Chondrocyte (in vitro differentiated cells): ENCODE measurements at regions not wholly inside any gene's neighbourhood (a gene's known extent, or its start where the extent isn't known, plus 50 kb on each side); places are given as distances from the start of the nearest gene placed in this dataset.
"Not testable (repeated sequence)": the region's sequence is repeated elsewhere in the genome, so short reads cannot be mapped to it uniquely, and the experiment has no call there.

Experiments used
- DNase-seq: peaks from one replicate; pipeline ENCODE4 v3.0.0; 2021; ENCODE audit warnings: mixed read lengths, low spot score
- H3K27ac Mint-ChIP-seq: one replicate; pipeline ENCODE4 v1.8.0; 2021; ENCODE audit warnings: mild to moderate bottlenecking, moderate library complexity, mixed read lengths; ENCODE audit not compliant: unreplicated experiment
- H3K27me3 Mint-ChIP-seq: 2 replicates; pipeline ENCODE4 v1.8.0; 2021; ENCODE audit warnings: low read depth, mixed read lengths
- H3K36me3 Mint-ChIP-seq: 2 replicates; pipeline ENCODE4 v1.8.0; 2021; ENCODE audit warnings: low read depth, mixed read lengths
- H3K4me1 Mint-ChIP-seq: 2 replicates; pipeline ENCODE4 v1.8.0; 2021; ENCODE audit warnings: low read depth, mild to moderate bottlenecking, mixed read lengths
- H3K4me3 Mint-ChIP-seq: one replicate; pipeline ENCODE4 v1.8.0; 2021; ENCODE audit warnings: mild to moderate bottlenecking, moderate library complexity, mixed read lengths; ENCODE audit not compliant: unreplicated experiment
- H3K9me3 Mint-ChIP-seq: 2 replicates; pipeline ENCODE4 v1.8.0; 2021; ENCODE audit warnings: low read depth, mixed read lengths
- CTCF ChIP-seq: fragments of 200-600 bp; sonication (generic); IDR thresholded peaks from 2 replicates; pipeline ENCODE4 v1.5.0; 2021; ENCODE audit warnings: antibody characterized with exemption, mild to moderate bottlenecking, moderate library complexity

DNA sequence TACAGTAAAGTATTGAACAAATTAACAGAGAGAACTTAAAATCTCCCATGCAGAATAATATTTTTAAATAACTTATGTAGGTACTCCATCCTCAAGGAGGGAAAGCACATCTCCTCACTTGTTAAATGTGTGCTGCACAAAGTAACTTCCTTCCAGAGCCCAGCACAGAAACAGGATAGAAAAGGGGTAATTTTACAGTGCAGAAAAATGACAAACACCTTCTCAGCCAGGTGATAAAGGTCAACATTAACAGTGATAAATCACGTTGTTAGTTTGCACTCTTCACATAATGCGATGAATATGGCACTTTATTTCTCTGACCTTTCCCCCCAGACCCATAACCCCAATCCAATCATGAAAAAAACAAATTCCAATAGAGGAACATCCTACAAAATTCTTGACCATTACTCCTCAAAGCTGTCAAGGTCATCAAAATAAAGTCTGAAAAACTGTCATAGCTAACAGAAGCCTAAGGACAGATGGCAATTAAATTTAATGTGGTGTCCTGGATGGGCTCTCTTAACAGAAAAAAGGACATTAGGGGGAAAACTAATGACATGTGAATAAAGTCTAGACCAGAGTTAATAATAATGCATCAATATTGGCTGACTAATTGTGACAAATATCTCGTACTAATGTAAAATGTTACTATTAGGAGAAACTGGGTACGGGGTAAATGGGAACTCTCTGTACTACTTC, 547.4 kb upstream of the AGA start:
- Mint-ChIP-seq H3K36me3 (no peaks in the 10 kb centered on the region), H3K27me3 (peaks cover 11% of the 10 kb centered on the region), H3K9me3 (no peaks in the 10 kb centered on the region), H3K4me3 (no peak overlapping the region), H3K27ac (no peak overlapping the region), H3K4me1 (no peaks in the 10 kb centered on the region)
- no peak for TF ChIP-seq CTCF
- no peak for DNase-seq

GRCh38 chr4:178003098-178003657, 560.9 kb upstream of the AGA start:
- Mint-ChIP-seq H3K27me3 (no peaks in the 10 kb centered on the region), H3K4me3 (no peak overlapping the region), H3K9me3 (peaks cover 18% of the 10 kb centered on the region), H3K4me1 (no peaks in the 10 kb centered on the region), H3K36me3 (no peaks in the 10 kb centered on the region), H3K27ac (no peak overlapping the region)
- no peak for TF ChIP-seq CTCF
- no peak for DNase-seq

- Mint-ChIP-seq H3K4me3 (no peak overlapping the region), H3K4me1 (no peaks in the 10 kb centered on the region), H3K36me3 (no peaks in the 10 kb centered on the region), H3K9me3 (peaks cover 14% of the 10 kb centered on the region), H3K27me3 (no peaks in the 10 kb centered on the region), H3K27ac (no peak overlapping the region)
- TF ChIP-seq CTCF = no peak
- DNase-seq = no peak
These were observed 568.4 kb upstream of the AGA start for GRCh38 chr4:178010596-178010995.

GRCh38 chr4:178015046-178015445, 572.8 kb upstream of the AGA start:
- H3K4me3 Mint-ChIP-seq, H3K27ac Mint-ChIP-seq: not testable (repeated sequence)

DNA sequence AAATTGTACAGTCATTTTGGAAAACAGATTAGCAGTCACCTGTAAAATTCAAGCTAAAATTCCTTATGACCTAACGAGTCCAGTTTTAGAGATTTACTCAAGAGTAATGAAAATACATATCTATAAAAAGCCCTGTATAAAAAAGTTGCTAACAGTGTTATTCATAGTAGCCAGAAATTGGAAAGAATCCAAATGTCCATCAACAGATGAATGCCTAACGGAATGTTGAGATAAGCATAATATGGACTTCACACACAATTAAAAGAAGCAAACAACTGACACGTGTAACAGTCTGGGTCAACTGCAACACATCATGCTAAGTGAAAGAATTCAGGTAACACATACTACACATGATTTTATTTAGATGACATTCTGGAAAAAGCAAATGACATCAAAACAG, 584.8 kb upstream of the AGA start:
- Mint-ChIP-seq H3K27ac (no peak overlapping the region), H3K36me3 (no peaks in the 10 kb centered on the region), H3K27me3 (no peaks in the 10 kb centered on the region), H3K4me3 (no peak overlapping the region), H3K9me3 (no peaks in the 10 kb centered on the region), H3K4me1 (no peaks in the 10 kb centered on the region)
- TF ChIP-seq CTCF = no peak
- DNase-seq = no peak

More at GRCh38 chr4:178015046-178015445, 572.8 kb upstream of the AGA start:
- H3K27me3 Mint-ChIP-seq, H3K36me3 Mint-ChIP-seq, H3K9me3 Mint-ChIP-seq, H3K4me1 Mint-ChIP-seq, DNase-seq: not testable (repeated sequence)

- H3K36me3 Mint-ChIP-seq = no peaks in the 10 kb centered on the region
- TF ChIP-seq CTCF = no peak
- no peaks in the 10 kb centered on the region for H3K27me3 Mint-ChIP-seq
- no peaks in the 10 kb centered on the region for H3K9me3 Mint-ChIP-seq
- no peak for DNase-seq
- no peak overlapping the region for H3K4me3 Mint-ChIP-seq
- H3K4me1 Mint-ChIP-seq = no peaks in the 10 kb centered on the region
- H3K27ac Mint-ChIP-seq = no peak overlapping the region
These were observed 585.6 kb upstream of the AGA start for GRCh38 chr4:178027796-178028195.
